Activated CD4-positive, CD25-positive, alpha-beta regulatory T cell treated with anti-CD3 and anti-CD28 coated beads, Interleukin-2, amount 50 U/mL, for 24 hours (primary cell): ENCODE measurements at regions not wholly inside any gene's neighbourhood (a gene's known extent, or its start where the extent isn't known, plus 50 kb on each side); places are given as distances from the start of the nearest gene placed in this dataset.
"Not testable (repeated sequence)": the region's sequence is repeated elsewhere in the genome, so short reads cannot be mapped to it uniquely, and the experiment has no call there.

Experiments used
- ATAC-seq, 2 donors: fragments of 150-1000 bp; cut with Tn5 transposase; one replicate each; pipeline ENCODE4 v1.10.0; 2021; ENCODE audit warnings: mild to moderate bottlenecking in 1 of 2, moderate library complexity in 1 of 2

GRCh38 chr5:163706053-163706771, 200.8 kb downstream of the MAT2B start:
- no peak for ATAC-seq

DNA sequence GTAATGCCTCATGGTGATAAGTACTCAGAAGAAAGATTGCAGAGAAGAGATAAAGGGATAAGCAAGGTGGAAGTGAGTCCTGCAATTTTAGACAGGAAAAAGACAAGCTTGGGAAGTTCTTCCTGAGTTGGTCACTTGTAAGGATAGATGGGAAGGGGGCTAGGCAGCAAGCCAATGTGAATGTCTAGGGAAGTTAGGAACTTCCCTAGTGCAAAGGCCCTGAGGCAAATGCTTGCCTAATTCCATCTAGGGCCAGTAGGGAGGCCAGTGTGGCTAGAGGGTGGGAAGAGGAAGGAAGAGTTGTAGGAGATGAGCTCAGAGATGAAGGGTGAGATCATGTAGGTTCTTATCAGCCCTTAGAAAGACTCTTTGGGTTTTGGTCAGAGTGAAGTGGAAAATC, 206.6 kb downstream of the MAT2B start:
- no peak for ATAC-seq

- no peak for ATAC-seq
Measured at GRCh38 chr5:163718272-163718671, 212.9 kb downstream of the MAT2B start.

GRCh38 chr5:163724305-163724704, 218.9 kb downstream of the MAT2B start:
- ATAC-seq: no peak

DNA sequence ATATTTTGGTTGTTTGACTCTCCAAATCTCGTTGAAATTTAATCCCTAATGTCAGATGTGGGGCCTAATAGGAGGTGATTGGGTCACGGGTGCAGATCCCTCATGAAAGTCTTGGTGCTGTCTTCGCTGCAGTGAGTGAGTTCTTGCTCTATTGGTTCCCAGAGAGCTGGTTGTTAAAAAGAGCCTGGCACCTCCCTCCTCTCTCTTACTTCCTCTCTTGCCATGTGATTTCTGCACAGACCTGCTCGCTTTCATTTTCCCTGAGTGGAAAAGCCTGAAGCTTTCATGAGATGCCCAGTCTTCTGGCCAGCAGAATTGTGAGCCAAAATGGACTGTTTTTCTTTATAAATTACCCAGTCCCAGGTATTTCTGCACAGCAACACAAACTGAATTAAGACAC, 221.6 kb downstream of the MAT2B start:
- peak in 1 of 2 donors; percentile 41 for ATAC-seq

DNA sequence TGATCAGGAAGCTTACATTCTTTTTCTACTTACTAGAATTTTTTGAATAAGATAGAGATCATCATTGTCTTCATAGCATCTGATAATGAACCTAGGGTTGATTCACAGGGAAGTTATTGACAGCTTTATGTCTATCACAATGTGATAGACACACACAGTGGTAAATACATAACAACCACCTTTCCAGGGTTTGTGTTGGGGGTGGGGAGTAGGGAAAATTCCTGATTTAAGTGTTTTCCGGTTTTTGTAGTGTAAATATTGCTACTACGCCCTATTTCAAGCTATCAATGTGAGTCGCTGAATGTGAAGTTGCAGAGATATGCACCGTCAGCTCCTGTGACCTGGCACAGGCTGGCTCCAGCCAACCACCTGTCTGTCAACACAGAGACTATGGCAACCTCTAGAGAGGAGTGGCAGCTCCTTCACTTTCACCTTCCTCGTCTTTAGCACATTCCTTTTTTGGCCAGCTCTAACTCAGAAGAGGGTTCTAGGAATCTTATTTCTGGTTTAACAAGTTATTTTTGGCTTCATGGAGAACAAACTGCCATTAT, 224.9 kb downstream of the MAT2B start:
- no peak for ATAC-seq

- no peak for ATAC-seq
Measured at GRCh38 chr5:163731256-163731655, 225.8 kb downstream of the MAT2B start.

- no peak for ATAC-seq
Measured at GRCh38 chr5:163735069-163735468, 229.7 kb downstream of the MAT2B start.

GRCh38 chr5:163747586-163747985, 242.2 kb downstream of the MAT2B start:
- ATAC-seq: no peak

DNA sequence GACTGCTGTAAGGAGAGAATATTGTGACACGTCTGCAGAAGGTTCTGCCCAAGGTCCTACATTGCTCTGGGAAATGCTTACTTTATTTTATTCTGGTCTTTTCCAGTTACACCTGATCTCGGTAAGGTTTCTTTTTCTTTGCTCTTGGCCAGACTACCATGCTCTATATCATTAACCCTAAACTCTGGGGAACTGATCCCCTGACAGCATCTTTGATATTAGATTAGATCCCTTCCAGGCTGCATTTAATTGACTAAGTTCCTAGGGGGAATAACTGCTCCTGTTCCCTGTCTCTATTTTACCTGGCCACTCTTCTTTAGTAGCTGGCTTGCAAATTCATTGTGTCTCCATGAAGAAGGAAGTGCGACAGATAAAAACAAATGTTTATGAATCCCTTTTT, 243.5 kb downstream of the MAT2B start:
- ATAC-seq: no peak

- not testable (repeated sequence) for ATAC-seq
Measured at GRCh38 chr5:163750415-163750814, 245.0 kb downstream of the MAT2B start.

- no peak for ATAC-seq
Measured at GRCh38 chr5:163755505-163755904, 250.1 kb downstream of the MAT2B start.

- ATAC-seq: no peak
Measured at GRCh38 chr5:163756170-163756569, 250.8 kb downstream of the MAT2B start.

DNA sequence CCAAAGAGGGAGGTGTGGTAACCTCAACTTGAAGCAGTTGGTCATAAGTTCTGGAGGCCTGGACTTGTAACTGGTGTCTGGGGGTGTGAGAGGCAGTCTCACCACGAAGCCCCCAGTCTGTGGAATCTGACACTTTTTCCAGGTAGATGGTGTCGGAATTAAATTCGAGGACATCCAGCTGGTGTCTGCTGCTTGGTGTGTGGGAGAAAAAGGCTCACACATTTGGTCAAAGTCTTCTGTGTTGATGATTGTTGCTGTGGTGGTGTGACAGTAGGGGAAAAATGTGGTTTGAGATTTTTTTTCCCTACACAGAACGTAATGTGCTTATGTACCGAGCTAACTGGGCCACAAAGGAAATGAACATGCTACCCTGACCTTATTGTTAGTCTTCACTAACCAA, 251.9 kb downstream of the MAT2B start:
- ATAC-seq: no peak

DNA sequence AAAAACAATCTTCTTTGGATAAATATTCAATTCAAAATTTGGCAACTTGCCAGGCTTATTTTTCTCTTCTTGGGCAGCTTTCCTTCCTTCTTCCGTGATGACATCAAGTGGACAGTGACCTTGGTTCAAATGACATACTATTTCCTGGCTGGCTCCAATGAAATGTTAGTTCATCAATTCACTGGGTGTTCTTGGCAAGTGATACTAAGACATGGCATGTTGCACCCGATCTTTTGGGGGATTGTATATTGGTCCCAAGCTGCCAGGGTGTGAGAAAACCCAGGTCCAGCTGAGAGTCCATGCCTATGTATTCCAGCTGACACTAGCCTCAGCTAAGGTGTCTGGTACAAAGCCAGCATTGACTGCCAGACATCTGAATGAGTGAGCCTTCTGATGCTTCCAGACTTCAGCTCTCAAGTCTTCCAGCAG, 252.9 kb downstream of the MAT2B start:
- no peak for ATAC-seq

- ATAC-seq: no peak
Measured at GRCh38 chr5:163759000-163759704, 253.7 kb downstream of the MAT2B start.

DNA sequence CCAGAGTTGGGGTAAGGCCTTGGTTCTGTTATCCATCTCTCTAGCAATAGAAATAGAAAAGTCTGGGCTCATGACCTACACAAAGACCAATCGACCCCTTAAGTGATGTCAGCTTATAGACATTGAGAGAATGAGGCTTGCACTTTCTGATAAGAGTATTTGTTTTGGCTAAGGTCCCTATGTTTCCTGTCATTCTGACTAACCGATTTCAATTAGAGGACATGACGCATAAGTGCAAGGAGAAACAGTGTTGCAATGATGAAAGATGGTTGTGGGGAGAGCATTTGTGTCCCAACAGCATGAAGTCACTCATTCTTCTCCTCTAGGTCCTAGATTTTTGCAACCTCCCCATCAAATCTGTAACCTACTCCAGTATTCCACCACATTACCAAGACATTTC, 255.1 kb downstream of the MAT2B start:
- no peak for ATAC-seq

GRCh38 chr5:163766936-163767670, 261.7 kb downstream of the MAT2B start:
- no peak for ATAC-seq

DNA sequence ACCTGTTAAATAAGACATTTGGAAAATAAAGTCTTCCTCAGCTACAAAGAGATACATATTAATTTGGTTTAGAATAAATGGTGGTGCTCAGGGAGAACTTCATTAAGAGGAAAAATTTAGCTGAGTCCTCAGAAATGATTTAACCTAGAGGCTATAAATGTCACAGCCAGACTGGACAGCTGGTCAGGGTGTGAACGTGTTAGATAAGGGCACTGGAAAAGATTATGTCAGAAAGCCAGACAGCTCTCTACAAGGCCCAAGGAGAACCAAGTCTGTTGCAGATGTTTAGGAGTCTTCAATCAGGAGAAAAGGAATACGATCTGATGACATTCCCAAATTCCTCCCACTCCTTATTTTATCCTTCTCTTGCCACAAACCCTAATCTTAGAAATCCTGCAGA, 265.2 kb downstream of the MAT2B start:
- ATAC-seq: no peak

GRCh38 chr5:163772241-163772640, 266.8 kb downstream of the MAT2B start:
- ATAC-seq: no peak

DNA sequence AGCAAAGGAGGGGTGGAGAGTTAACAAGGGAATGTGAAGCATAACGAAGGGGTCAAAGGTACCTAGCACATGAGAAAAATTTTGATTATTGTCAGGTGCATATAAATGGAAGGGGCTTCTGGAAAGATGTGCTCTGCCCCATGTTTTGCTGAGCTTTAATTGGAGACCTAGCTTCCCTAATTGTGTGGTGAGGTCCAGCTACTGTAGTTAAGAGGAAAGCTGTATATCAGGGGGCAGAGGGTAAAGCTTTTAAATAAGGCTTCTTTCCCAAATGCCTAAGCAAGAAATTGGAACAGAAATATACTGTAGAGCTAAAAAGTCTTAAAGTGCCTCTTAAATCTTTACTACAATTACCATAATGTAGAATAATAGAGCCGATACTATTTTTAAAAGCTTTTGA, 267.2 kb downstream of the MAT2B start:
- no peak for ATAC-seq

DNA sequence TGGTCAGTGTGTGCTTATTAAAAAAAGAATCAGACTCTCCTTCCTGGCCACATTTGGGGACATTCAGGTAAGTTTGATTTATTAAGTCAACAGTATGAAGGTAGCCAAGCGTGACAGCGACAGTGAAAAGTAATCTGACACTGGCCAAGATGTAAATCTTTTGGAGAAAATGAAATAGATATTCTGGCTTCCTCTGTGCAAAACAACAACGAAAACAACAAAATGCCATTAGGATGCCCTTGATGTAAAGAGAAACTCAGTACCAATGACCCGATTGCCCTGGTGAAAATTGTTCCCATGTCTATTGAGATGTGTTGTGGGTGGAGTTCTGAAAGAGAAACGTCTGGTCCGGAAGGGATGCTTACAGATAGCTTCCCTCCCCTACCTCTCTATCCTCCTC, 267.8 kb downstream of the MAT2B start:
- no peak for ATAC-seq

DNA sequence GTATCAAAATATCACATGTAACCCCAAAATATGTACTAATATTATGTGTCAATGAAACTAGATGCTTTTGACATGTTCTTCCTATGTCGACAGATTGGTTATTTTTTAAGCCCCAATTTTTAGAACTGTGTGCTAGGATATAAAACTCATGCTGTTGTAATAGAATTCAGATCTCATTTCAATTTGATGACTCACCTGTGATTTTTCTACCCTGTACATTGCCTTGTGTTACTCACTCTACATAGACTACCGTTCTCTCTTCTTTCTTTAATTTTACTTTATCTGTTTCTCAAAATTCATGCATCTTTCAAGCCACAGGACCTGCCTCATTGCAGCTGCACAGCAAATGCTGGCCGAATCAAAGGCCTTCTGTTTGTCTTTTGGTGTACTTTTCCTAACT, 284.5 kb downstream of the MAT2B start:
- ATAC-seq: no peak

DNA sequence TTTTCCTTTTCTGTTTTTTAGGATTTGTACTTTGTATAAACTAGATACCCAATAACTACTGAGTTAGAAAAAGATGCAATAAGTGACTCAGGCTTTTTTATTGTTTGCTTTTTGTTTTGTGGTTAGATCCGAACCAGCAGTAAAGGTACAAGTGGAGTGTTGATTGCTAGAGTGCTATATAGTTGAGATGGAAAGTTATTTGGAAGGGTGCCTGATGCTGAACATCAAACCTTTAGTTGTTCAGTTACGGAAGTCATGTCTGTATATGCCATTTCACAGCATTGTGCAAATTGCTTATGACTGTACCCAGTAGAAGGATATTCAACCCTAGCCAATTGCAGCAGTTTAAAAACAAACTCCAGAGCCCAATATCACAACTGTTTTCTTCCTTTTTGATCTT, 285.1 kb downstream of the MAT2B start:
- no peak for ATAC-seq
